ENCODE measurements at regions not wholly inside any gene's neighbourhood (a gene's known extent, or its start where the extent isn't known, plus 50 kb on each side); places are given as distances from the start of the nearest gene placed in this dataset.

GRCh38 chrX:45716750-45717149 lies 516.1 kb upstream of the DIPK2B start:
- no peak for DNase-seq (ENCODE audit: low read depth in 1 of 2, low spot score in 1 of 2)
- no peaks in the 10 kb centered on the region for H3K27me3 ChIP-seq (ENCODE audit: insufficient read depth, poor library complexity, severe bottlenecking)
- TF ChIP-seq CTCF (IDR thresholded peaks at IDR 0.05; ENCODE audit: insufficient read depth, low read length) (no peak), REST (IDR thresholded peaks at IDR 0.05; ENCODE audit: insufficient replicate concordance, low read depth) (no peak), POLR2AphosphoS5 (IDR thresholded peaks at IDR 0.05; ENCODE audit: low read depth) (no peak), SPI1 (IDR thresholded peaks at IDR 0.05; ENCODE audit: borderline replicate concordance, low read depth) (no peak), GABPA (IDR thresholded peaks at IDR 0.05; ENCODE audit: low read depth) (no peak)
- H3K27ac ChIP-seq (replicated peaks): no peak overlapping the region
- no peak overlapping the region for H3K4me3 ChIP-seq (replicated peaks; ENCODE audit: insufficient read depth, low read length)

GRCh38 chrX:45715748-45716147 lies 515.1 kb upstream of the DIPK2B start:
- TF ChIP-seq REST (IDR thresholded peaks at IDR 0.05; ENCODE audit: insufficient replicate concordance, low read depth): no peak
- no peak for TF ChIP-seq POLR2AphosphoS5 (IDR thresholded peaks at IDR 0.05; ENCODE audit: low read depth)
- no peak for TF ChIP-seq CTCF (IDR thresholded peaks at IDR 0.05; ENCODE audit: insufficient read depth, low read length)
- no peak for TF ChIP-seq SPI1 (IDR thresholded peaks at IDR 0.05; ENCODE audit: borderline replicate concordance, low read depth)
- TF ChIP-seq GABPA (IDR thresholded peaks at IDR 0.05; ENCODE audit: low read depth): no peak
- no peak for DNase-seq (ENCODE audit: low read depth in 1 of 2, low spot score in 1 of 2)
- no peaks in the 10 kb centered on the region for H3K27me3 ChIP-seq (ENCODE audit: insufficient read depth, poor library complexity, severe bottlenecking)
- H3K4me3 ChIP-seq (replicated peaks; ENCODE audit: insufficient read depth, low read length): no peak overlapping the region
- no peak overlapping the region for H3K27ac ChIP-seq (replicated peaks)

GRCh38 chrX:45714866-45715265 lies 514.2 kb upstream of the DIPK2B start:
- peak in 1 of 2 experiments; percentile 18 for DNase-seq (ENCODE audit: low read depth in 1 of 2, low spot score in 1 of 2)
- no peak for TF ChIP-seq POLR2AphosphoS5 (IDR thresholded peaks at IDR 0.05; ENCODE audit: low read depth)
- TF ChIP-seq SPI1 (IDR thresholded peaks at IDR 0.05; ENCODE audit: borderline replicate concordance, low read depth): peak; percentile 16; the same call in 1 of the 2 replicates
- Histone ChIP-seq H3K4me3 (replicated peaks; ENCODE audit: insufficient read depth, low read length) (no peak overlapping the region), H3K27me3 (ENCODE audit: insufficient read depth, poor library complexity, severe bottlenecking) (no peaks in the 10 kb centered on the region), H3K27ac (replicated peaks) (no peak overlapping the region)

- Histone ChIP-seq H3K4me3 (replicated peaks; ENCODE audit: insufficient read depth, low read length) (no peak overlapping the region), H3K27ac (replicated peaks) (no peak overlapping the region), H3K27me3 (ENCODE audit: insufficient read depth, poor library complexity, severe bottlenecking) (no peaks in the 10 kb centered on the region)
- TF ChIP-seq SPI1 (IDR thresholded peaks at IDR 0.05; ENCODE audit: borderline replicate concordance, low read depth) (no peak), GABPA (IDR thresholded peaks at IDR 0.05; ENCODE audit: low read depth) (no peak), REST (IDR thresholded peaks at IDR 0.05; ENCODE audit: insufficient replicate concordance, low read depth) (no peak), CTCF (IDR thresholded peaks at IDR 0.05; ENCODE audit: insufficient read depth, low read length) (no peak), POLR2AphosphoS5 (IDR thresholded peaks at IDR 0.05; ENCODE audit: low read depth) (no peak)
- no peak for DNase-seq (ENCODE audit: low read depth in 1 of 2, low spot score in 1 of 2)
Observed at GRCh38 chrX:45712067-45712466, 511.4 kb upstream of the DIPK2B start.
